ENCODE measurements at regions not wholly inside any gene's neighbourhood (a gene's known extent, or its start where the extent isn't known, plus 50 kb on each side); places are given as distances from the start of the nearest gene placed in this dataset.

- no peak overlapping the region for H3K27ac ChIP-seq
- TF ChIP-seq, protein P1, sequence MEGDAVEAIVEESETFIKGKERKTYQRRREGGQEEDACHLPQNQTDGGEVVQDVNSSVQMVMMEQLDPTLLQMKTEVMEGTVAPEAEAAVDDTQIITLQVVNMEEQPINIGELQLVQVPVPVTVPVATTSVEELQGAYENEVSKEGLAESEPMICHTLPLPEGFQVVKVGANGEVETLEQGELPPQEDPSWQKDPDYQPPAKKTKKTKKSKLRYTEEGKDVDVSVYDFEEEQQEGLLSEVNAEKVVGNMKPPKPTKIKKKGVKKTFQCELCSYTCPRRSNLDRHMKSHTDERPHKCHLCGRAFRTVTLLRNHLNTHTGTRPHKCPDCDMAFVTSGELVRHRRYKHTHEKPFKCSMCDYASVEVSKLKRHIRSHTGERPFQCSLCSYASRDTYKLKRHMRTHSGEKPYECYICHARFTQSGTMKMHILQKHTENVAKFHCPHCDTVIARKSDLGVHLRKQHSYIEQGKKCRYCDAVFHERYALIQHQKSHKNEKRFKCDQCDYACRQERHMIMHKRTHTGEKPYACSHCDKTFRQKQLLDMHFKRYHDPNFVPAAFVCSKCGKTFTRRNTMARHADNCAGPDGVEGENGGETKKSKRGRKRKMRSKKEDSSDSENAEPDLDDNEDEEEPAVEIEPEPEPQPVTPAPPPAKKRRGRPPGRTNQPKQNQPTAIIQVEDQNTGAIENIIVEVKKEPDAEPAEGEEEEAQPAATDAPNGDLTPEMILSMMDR (IDR thresholded peaks at IDR 0.05) = no peak
- H3K27me3 ChIP-seq = no peaks in the 10 kb centered on the region
- H3K4me1 ChIP-seq (ENCODE audit: control insufficient read depth in 1 of 2, insufficient read depth in 1 of 2, low read depth in 1 of 2, low read length in 1 of 2) = no peaks in the 10 kb centered on the region
- no peaks in the 10 kb centered on the region for H3K9me3 ChIP-seq
- no peak overlapping the region for H3K4me3 ChIP-seq (ENCODE audit: low read depth in 1 of 2, low read length in 1 of 2)
- no peaks in the 10 kb centered on the region for H3K36me3 ChIP-seq
Observed at GRCh38 chr10:130472236-130472635, 336.0 kb downstream of the GLRX3 start.

DNA sequence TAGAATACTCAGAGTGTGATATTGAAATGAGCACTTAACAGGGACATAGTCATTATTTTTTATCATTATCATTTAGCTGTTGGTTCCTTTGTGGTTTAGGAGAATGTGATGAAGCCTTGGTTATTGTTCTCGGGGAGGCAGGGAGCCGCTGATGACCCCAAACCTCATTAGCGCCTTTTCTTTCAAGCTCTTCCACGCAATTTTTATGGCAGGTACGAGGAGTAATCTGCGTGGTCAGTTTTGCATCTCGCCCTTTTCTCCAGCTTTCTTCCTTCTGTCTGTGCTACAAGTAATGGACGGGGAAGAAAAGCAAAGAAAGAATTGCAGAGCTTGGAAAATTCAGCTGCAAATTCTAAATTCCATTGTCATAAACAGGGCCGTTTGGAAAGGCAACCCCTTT is 338.4 kb downstream of the GLRX3 start:
- TF ChIP-seq, protein P1 (IDR thresholded peaks at IDR 0.05) = no peak
- Histone ChIP-seq H3K27me3 (no peaks in the 10 kb centered on the region), H3K36me3 (no peaks in the 10 kb centered on the region), H3K9me3 (no peaks in the 10 kb centered on the region), H3K4me1 (ENCODE audit: control insufficient read depth in 1 of 2, insufficient read depth in 1 of 2, low read depth in 1 of 2, low read length in 1 of 2) (no peaks in the 10 kb centered on the region), H3K27ac (no peak overlapping the region), H3K4me3 (ENCODE audit: low read depth in 1 of 2, low read length in 1 of 2) (no peak overlapping the region)

GRCh38 chr10:130477360-130477759 is 341.2 kb downstream of the GLRX3 start:
- no peak overlapping the region for H3K4me3 ChIP-seq (ENCODE audit: low read depth in 1 of 2, low read length in 1 of 2)
- H3K36me3 ChIP-seq = no peaks in the 10 kb centered on the region
- H3K27me3 ChIP-seq = no peaks in the 10 kb centered on the region
- TF ChIP-seq, protein P1 (IDR thresholded peaks at IDR 0.05) = no peak
- no peaks in the 10 kb centered on the region for H3K9me3 ChIP-seq
- no peaks in the 10 kb centered on the region for H3K4me1 ChIP-seq (ENCODE audit: control insufficient read depth in 1 of 2, insufficient read depth in 1 of 2, low read depth in 1 of 2, low read length in 1 of 2)
- H3K27ac ChIP-seq = no peak overlapping the region

DNA sequence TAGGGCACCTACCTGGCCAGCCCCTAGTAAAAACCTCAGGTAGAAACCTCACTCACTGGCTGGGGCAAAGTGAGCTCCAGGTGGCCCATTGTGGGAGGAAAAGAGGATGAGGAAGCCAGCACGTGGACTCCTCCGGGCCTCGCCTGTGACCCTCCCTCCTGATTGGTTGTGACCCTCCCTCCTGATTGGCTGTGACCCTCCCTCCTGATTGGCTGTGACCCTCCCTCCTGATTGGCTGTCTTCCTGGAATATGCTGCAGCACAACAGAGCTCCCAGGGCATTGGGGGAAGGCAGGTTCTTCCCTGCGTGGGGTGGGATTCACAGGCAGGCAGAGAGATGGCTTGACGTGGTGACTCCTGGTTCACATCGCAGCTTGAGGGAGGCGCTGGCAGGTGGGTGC is 343.0 kb downstream of the GLRX3 start:
- H3K4me1 ChIP-seq (ENCODE audit: control insufficient read depth in 1 of 2, insufficient read depth in 1 of 2, low read depth in 1 of 2, low read length in 1 of 2) = no peaks in the 10 kb centered on the region
- no peak overlapping the region for H3K27ac ChIP-seq
- H3K9me3 ChIP-seq = no peaks in the 10 kb centered on the region
- H3K36me3 ChIP-seq = no peaks in the 10 kb centered on the region
- H3K4me3 ChIP-seq (ENCODE audit: low read depth in 1 of 2, low read length in 1 of 2) = no peak overlapping the region
- H3K27me3 ChIP-seq = no peaks in the 10 kb centered on the region
- TF ChIP-seq, protein P1 (IDR thresholded peaks at IDR 0.05) = no peak

DNA sequence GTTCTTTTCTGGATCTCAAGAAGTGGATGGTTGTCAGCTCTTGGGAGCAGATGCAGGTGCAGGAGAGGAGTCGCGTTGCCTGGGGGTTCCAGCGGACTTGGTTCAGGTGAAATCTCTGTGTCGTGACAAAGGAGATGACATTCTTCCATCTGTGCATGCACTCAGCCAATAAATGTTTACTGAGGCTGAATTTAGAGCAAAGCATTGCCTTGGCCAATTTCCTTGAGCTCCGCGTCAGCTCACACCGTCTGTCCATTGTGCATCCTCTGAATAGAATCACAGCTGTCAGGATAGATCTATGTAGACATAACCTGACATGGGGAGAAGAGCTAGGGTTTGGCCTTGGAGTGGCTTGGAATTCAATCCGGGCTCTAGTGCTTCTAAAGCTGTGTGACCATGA is 343.7 kb downstream of the GLRX3 start:
- Histone ChIP-seq H3K4me1 (ENCODE audit: control insufficient read depth in 1 of 2, insufficient read depth in 1 of 2, low read depth in 1 of 2, low read length in 1 of 2) (no peaks in the 10 kb centered on the region), H3K27me3 (no peaks in the 10 kb centered on the region), H3K4me3 (ENCODE audit: low read depth in 1 of 2, low read length in 1 of 2) (no peak overlapping the region), H3K9me3 (no peaks in the 10 kb centered on the region), H3K27ac (no peak overlapping the region), H3K36me3 (no peaks in the 10 kb centered on the region)
- TF ChIP-seq, protein P1 (IDR thresholded peaks at IDR 0.05) = no peak

DNA sequence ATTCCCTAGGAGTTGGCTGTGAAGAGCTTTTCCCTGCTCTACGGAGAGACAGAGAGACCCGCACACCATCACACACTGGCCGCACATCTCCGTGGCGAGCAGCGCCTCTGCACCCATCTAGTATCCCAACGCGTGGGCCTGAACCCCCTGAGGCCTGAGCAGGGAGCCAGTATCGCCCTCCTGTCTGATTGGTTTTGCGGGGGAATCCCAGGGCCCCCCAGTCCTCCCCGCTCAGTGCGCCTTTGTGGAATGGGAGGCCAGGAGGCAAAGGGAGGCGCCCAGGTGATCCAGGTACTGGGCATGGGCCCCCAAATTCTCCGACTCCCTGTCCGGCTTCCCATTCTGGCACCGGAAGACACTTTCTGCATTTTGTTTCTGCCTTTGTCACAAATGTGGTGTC is 344.3 kb downstream of the GLRX3 start:
- Histone ChIP-seq H3K9me3 (no peaks in the 10 kb centered on the region), H3K27me3 (no peaks in the 10 kb centered on the region)
- TF ChIP-seq, protein P1 (IDR thresholded peaks at IDR 0.05) = no peak

More for the DNA sequence above, 344.3 kb downstream of the GLRX3 start:
- no peaks in the 10 kb centered on the region for H3K36me3 ChIP-seq
- no peaks in the 10 kb centered on the region for H3K4me1 ChIP-seq (ENCODE audit: control insufficient read depth in 1 of 2, insufficient read depth in 1 of 2, low read depth in 1 of 2, low read length in 1 of 2)
- no peak overlapping the region for H3K4me3 ChIP-seq (ENCODE audit: low read depth in 1 of 2, low read length in 1 of 2)
- no peak overlapping the region for H3K27ac ChIP-seq
